GM21423 (cell line): ENCODE measurements at regions not wholly inside any gene's neighbourhood (a gene's known extent, or its start where the extent isn't known, plus 50 kb on each side); places are given as distances from the start of the nearest gene placed in this dataset.

ENCODE experiments used
- ATAC-seq: cut with Tn5 transposase; IDR thresholded peaks from one replicate; pipeline ENCODE4 v1.9.1; 2021; ENCODE audit warnings: mild to moderate bottlenecking, moderate library complexity; ENCODE audit not compliant: unreplicated experiment

DNA sequence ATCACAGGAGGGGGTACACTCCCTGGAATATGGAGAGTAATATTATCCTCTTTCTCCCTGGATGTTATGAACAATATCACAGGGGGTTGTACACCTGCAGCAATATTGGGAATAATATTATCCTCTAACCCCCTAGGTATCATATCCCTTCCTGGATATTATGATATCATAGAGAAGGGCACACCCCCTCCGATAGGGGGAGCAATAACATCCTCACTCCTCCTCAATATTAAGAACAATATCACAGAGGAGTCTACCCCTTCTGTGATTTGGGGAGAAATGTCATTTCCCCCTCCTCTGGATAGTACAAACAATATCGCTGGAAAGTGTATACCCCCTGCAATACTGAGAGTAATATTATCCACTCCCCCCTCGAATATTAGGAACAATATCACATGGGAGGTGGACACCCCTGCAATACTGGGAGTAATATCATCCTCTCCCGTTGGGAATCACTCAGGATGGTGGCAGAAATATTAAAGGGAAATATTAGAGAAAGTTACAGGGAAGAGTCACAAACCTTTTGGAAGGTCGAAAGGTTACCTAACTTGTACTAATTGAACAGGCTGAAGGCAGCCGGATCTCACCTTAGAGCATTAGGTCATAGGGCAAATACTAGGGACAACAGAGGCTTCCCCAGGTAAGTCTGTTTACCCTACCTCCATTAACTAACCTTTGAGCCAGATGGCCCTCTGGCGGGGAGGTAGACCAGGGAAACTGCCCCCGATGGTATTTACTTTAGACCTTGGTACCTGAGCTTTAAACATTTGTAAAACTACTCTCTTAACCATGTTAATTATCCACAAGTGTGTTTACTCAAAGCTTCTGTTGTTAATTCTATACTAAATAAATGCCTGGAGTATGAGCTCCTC lies 57.5 kb upstream of the FREM1 start:
- ATAC-seq: no peak

DNA sequence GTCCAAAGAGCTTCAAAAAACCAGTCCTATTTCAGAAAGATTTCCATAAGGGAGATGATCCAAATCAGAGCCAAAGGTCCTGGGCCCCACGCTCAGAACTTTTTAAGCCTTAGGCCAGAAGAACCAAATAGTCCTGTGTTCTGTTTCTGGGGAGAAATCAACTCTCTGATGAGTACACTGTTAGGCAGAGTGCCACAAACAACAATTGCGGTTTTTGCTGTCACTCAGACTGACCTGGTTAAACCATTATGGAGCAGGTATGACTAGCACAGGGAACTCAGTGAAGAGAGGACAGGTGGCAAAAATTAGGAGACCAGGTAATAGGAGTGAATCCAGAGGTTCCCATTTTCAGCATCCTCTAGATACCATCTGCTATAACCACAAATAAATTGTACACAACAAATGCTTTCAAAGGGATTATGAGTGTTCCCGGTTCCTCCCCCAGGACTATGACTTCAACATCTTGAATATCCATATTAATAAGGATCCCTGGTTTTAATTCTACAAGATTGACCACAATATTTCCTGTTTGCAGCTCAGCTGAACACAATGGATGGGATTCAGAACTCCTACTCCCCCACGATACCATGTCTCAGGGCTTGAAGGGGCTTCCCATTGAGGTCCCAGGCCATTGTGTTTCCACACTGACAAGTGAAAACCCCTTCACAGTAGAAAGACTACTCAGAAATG lies 52.1 kb upstream of the FREM1 start:
- ATAC-seq: no peak

DNA sequence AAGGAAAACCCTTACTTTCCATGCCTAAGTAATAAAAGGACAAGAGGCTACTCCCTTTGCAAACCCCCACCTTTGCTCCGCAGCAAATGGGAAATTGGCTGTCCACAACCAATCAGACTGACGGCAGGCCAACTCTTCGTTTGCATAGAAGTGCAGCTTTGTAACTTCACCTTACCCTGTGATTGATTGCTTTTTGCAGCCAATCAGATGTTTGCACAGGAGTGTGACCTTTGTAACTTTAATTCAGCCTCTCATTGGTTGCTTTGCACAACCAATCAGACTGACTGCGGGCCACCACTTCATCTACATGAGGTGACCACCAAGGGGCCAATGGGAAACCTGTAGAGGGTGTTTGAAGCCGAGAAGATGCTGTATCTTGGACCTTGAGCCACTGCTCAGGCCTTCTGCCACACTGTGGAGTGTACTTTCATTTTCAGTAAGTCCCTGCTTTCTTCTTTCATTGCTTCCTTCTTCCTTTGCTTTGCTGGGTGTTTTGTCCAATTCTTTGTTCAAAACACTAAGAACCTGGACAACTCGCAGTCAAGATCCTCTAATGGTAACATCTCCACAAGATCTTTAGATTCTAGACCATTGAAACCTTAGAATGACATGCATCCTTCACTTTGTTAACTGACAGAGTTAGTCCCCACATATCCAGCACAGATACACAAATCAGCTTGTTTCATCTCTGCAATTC lies 51.3 kb upstream of the FREM1 start:
- ATAC-seq: no peak

DNA sequence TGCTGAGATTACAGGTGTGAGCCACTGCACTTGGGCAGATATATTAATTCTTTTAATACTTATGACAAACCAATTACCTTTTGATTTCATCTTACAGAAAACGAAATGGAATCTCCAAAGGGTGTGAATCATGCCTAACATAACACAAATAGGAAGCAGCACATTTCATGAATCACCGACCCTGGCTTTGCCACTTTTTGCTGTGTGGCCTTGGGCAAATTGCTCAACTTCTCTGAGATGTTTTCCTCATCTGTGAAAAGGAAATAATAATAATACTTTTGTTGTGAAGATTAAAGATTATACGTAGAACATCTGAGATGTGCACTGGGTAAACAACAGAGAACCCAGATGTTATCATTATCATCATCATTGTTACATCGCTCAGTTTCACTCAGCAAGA lies 50.7 kb upstream of the FREM1 start:
- no peak for ATAC-seq
